GM19238 (cell line): ENCODE measurements at regions not wholly inside any gene's neighbourhood (a gene's known extent, or its start where the extent isn't known, plus 50 kb on each side); places are given as distances from the start of the nearest gene placed in this dataset.

ENCODE experiments used
- DNase-seq: peaks from one replicate; pipeline ENCODE4 v3.0.0; 2011; ENCODE audit warnings: low spot score; ENCODE audit not compliant: insufficient read length

DNA sequence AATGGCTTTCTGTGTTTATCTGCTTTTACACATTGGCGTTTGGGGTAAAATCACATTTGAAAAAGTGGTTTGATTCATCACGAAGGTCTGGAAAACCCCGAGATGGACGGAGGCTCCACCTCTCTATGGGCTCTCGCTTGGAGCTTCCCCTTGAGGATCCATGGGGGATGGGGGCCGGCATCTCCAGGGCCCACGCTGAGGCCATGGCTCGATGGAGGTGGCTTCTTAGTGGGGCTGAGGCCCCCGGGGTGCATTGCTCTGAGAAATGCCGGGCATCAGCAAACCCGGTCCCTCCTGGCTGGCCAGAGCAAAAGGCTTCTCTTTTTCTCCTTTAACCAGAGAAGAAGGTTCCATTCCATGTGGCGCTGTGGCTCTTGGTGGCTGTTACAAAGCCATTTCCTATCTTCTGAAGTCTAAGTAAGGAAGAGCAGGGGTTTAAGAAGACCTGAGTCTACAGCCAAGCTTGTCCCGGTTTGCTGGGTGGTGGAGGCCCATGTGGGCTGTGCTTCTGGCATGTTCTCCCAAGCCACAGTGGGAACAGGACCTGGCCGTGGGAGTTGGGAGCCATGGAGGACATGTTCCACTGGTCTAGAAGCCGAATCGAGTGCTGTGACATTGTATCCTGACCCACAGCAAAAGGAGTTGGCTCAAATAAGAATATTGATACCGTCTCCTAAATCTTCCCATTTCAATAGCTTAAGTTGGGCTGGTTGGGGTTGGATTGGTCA is 243.5 kb upstream of the PITRM1 start:
- no peak for DNase-seq

DNA sequence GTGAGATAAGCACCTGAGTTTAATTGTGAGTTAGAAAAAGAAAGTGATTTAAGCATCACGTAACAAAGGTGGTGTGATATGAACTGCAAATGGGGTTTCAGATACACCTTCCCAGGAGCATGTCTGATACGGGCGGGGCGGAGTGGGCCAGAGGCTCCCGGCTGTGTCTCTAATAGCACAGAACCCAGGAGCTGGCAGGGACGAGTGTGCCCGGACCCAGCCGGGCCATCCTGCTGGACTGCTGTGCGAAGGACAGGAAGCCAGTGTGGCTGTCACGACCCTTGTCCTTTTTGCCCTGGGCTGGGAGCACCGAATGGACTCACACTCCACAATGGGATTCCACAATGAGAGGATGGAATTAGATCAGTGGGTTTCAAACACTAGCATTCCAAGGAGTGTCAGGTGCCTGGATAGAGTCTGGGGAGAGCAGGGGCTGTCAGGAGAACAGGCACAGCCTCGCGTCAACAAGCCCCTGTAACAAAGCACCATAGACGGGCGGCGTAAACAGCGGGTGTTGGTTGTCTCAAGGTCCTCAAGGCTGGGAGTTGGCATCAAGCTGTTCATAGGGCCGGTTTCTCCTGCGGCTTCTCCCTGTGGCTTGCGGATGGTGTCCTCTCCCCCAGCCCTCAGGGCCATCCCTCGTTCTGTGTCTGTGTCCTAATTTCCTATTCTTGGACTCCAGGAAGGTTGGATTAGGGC is 242.6 kb upstream of the PITRM1 start:
- DNase-seq = no peak

DNA sequence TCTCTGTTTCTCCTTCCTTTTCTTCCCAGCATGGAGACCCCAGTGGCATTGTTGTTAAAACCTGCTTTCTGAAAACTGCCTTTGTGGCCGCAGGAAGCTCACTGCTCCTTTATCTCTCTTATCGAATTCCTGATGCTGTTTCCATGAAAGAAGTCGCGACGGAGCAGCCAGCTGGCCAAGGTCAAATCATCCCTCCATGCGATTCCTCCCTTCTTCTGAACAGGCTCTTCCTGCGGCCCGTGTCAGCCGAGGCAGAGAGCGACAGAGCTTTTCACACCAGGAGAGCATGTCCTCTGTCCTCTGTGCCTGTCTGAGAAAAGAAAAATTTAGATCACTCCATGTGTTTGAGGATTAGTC is 242.1 kb upstream of the PITRM1 start:
- no peak for DNase-seq

DNA sequence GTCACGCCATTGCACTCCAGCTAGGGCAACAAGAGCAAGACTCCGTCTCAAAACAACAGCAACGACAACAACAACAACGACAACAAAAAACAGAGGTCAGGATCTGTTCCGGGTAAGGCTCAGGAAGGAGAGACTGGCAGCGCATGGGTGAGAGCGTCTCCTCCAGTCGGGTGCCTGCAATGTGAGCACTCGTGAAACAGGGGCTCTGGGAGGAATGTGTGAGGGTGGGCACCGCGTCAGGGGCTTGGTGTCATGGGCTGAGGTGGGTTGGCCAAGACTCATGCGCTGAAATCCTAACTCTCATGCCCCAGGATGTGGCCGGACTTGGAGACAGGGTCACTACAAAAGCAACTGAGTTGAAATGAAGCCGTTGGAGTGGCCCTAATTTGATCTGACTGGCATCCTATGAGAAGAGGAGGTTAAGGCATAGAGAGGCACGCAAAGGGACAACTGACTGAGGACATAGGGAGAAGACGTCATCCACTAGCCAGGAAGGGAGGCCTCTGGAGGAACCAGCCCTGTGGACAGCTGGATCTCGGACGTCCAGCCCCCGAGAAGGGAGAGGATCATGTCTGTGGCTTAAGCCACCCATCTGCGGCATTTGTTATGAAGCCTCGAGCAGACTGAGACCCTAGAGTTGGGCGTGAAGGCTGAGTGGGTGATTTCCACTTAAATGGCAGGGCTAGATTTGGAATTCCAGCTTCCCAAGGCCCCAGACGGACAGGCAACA is 241.5 kb upstream of the PITRM1 start:
- DNase-seq = no peak

DNA sequence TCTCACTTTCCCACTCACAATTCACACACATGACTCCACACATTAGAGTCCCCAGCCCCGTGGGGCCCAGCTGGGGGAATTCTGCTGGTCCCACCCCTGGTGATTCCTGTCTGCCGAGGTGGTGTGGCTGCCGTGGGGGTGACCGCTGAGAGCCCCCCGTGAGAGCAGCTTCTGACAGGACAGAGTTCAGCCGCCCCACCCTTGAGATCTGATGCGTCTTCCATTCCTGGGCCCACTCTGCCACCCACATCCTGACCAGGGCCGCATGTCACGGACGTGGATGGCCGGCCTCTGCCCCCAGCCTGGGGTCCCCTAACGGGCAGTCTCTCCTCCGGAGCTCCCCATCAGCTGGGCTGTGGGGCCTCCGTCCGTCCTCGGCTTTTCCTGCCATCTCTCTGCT is 240.1 kb upstream of the PITRM1 start:
- no peak for DNase-seq

DNA sequence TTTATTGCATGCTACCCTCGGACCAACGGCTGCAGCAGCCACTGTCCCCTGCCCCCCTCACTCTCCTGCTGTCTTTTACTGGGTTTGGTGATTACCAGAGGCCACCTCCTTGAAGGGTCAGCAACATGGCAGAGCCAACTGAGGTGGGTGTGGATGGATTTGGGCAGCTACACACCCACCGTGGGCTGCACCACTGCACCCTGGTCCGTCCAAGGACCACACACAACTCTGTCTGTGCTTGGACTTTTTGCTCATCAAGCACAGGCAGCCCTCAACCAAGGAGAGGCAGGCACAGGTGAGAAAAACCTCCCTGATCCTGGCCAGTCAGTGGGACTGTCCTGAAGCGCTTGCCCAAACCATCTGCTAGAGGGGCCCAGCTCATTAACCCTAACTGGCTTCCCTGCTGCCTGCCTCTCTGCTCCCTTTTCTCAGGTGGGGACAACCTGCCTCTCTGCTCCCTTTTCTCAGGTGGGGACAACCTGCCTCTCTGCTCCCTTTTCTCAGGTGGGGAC is 239.5 kb upstream of the PITRM1 start:
- DNase-seq = no peak

DNA sequence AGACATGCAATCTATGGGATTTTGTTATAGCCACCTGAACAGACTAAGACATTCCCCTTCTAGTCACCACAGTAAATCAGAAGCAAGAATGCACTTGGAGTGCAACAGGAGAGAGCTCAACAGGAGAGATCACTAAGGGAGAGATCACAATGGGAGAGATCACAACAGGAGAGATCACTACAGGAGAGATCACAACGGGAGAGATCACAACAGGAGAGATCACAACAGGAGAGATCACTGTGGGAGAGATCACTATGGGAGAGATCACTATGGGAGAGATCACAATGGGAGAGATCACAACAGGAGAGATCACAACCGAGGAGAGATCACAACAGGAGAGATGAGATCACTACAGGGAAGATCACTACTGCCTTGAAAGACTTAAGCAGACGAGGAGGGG is 238.5 kb upstream of the PITRM1 start:
- DNase-seq = no peak

DNA sequence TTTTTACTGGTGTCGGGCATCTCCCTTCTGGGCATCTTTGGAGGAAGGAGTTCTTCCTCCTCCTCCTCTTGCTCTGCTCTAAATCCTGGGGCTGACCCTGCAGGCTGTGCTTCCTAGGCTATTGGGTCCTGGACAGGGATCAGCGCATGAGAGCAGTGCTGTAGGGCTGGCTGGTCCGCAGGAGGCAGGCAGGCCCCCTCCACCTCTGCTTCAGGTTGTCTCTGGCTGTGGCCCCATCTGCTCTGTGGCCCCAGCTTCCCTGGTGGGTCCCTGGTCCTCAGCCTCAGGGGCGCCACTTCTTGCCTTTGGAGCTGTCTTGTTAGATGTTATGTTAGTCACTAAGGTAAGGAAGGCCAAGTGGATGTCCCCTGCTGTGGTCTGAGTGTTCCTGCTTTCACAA is 237.3 kb upstream of the PITRM1 start:
- no peak for DNase-seq

DNA sequence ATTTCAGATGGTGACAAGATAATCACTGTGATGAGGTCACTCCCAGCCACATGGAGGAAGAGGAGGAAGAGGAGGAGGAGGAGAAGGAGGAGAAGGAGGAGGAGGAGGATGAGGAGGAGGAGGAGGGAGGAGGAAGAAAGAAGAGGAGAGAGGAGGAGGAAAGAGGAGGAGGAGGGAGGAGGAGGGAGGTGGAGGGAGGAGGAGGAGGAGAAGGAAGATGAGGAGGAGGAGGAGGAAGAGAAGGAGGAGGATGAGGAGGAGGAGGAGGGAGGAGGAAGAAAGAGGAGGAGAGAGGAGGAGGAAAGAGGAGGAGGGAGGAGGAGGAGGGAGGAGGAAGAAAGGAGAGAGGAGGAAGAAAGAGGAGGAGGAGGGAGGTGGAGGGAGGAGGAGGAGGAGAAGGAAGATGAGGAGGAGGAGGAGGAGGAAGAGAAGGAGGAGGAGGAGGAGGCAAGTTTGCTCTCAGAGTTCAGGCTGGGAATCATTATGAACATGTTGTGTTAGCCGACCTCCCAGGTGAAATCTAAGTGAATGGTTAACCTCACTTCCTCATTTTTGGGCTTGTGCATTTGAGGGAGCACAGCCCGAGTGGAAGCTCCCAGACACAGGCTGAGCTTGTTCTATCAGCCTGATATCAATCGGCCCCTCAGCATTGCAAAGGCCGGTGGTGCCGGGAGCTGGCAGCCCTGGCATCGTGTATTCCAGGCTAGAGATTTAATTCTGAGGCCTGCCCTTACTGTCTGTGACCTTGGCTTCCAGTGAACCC is 236.2 kb upstream of the PITRM1 start:
- DNase-seq = no peak

DNA sequence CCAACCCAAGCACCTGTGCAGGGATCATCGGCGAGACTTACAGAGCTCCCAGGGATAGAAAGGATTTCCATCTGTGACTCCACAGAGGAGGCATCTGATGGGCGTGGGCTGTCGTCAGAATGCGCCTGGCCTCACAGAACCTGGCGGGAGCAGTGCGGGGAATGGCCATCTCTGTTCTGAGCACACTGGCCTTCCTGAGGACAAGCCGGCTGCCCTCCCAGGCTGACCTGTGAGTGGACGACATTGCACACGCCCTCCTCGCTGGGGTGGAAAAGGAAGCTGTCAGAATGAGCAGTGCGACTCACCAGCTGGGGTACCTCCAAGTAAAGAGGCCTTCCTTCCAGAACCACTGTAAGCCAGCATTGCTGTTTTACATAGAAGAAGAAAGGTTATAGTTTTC is 234.6 kb upstream of the PITRM1 start:
- no peak for DNase-seq

DNA sequence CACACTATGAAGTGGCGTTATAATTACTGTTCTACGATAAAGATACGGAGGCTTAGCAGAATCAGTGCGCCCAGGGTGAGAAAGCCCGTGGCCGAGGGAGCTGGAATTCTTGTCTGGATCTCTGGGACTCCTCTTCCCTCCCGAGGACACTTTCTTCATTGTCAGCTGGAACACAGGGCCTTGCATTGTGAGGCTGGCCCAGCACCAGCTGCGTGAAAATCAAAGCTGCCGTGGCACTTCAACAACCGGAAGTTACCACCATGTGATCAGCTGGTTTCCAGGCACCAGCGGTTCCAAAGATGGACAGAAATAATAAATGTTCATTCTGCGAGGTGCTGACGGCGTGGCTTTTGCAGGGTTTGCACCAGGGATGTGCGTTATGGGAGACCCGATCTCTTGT is 234.0 kb upstream of the PITRM1 start:
- DNase-seq = no peak

DNA sequence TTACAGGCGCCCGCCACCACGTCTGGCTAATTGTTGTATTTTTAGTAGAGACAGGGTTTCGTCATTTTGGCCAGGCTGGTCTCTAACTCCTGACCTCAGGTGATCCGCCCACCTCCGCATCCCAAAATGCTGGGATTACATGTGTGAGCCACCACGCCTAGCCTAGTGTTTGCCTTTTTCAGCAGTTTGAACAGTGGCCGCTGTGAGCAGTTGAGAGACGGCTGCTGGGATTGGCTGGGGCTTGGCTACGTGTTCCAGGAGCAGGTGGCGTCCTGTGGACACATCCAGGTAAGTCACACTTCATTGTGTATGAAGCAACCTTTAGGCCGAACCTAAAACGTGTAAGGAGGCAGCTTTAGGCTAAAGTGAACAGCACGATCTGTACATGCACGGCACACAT is 231.8 kb upstream of the PITRM1 start:
- DNase-seq = no peak

DNA sequence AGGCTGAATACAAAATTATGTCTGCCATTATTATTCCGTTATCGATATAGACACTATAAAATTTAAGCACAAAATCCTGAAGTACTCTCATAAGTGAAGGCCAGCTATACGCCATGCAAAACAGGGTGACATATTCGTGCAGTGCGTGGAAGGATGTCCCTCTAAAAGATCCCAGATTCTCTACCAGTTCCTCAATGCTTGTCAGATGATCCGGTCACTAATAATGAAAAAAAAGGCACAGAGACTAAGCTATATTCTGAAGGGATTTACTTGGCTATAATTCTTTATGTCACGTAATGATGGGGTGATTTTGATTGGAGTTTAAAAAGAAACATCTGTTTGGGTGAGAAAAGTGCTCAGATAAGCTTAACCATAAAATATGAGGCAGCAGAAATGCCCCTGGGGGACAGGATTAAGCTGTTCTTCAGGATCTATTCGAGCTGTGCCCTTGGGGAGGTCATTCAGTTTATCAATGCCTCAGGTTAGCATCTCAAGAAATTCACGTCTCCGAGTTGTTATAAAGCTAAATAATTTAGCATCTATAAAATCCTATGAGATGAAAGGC is 229.7 kb upstream of the PITRM1 start:
- no peak for DNase-seq

DNA sequence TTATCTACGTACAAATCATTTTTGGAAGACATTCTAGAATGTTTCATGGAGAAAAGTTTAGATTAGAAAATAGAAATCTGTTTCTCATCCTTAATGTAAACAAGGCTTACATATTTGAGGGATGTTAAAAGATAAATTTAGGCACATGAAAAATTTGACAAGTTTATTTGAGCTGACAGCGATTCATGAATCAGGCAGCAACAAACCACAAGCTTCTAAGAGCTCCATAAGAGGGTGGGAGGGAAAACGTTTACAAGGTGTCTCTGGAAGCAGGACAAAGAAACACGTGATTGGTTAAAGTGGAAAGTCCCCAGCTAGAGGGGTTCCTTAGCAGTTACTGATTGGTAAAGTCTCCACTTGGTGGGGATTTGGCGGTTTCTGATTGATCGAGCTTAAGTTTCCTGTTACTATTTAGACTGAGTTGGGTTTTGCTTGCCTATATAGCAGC is 228.9 kb upstream of the PITRM1 start:
- DNase-seq = no peak

DNA sequence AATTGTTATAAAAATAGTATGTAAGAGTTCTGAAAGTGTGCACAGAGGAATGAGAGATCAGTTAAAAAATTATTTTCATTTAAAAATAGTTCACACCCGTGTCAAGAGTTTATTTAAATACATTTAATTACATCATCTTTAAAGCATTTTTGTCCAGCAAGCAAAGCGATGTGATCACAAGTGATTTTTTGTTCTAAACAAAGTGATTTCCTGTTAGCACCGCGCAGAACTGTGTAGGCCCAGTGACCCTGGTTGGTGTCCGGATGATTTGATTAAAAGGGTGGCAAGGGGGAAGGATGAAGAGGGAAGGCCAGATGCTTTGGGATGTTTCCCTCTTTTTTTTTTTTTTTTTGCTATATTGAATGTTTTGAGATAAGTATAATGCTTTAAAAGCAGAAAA is 227.8 kb upstream of the PITRM1 start:
- DNase-seq = no peak

DNA sequence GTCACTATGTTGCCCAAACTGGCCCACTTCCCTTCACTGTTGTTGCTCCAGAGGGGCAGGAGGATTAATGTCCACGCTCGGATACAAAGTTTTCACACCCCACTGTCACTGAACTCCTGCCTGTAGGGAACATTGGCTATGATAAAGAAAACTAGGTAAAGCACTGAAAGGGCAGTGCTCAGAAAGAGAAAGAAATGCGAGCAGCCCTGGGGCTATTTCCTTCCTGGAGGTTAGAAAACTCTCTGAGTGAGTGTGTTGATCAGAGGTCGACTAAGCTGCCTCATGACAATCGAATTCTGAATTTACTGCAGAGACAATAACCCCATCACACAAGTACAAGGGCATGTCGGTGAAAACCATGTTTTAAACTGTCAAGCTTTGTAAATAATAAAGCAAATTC is 227.2 kb upstream of the PITRM1 start:
- no peak for DNase-seq

DNA sequence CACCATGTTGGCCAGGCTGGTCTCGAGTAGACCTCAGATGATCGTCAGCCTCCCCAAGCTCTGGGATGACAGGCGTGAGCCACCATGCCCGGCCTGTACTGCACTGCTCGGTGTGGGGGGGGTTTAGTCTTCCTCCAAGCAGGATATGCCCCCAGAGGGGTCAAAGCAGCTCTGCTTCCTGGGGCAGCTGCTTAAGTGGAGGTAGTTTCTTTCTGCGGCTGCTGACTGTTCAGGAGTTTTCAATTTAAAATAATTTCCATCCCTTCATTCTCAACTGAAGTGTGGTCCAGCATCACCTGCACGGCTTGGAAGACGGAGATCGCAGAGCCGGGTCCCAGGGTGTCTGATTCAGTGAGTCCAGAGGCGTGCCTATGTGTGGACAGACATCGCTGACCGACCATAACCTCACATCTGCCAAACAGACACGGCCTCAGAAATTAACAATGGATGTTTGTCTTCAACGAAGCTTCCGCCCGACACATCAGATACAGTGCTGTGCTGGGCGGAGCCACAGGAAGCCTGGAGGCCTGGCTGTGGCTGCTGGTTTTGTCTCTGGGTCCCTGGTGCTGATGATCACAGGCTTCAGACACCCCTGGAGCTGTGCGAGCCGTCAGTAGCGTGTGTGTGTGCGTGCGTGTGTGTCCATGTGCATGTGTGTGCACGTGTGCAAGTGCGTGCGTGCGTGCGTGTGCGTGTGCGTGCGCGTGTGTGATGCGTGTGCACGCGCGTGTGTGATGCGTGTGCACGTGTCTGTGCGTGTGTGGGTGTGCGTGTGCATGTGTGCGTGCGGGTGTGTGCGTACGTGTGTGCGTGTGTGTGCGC is 226.5 kb upstream of the PITRM1 start:
- no peak for DNase-seq

DNA sequence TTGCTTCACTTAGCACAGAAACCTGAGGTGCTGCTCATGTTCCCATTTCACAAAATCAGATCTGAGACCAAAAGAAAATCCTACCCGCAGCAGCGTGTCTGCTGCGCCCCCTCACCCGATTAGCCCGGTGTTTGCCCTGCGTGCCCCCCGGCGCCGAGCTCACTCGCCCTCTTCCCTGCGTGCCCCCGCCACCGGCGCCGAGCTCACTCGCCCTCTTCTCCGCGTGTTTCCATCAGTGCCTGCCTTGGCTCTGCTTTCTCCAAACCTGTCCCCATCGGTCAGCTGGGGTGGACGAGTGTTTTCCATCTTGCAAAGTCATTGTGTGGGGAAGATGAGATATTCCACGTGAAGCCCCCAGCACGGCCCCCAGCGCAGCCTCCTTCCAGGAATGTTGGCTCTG is 225.3 kb upstream of the PITRM1 start:
- no peak for DNase-seq

DNA sequence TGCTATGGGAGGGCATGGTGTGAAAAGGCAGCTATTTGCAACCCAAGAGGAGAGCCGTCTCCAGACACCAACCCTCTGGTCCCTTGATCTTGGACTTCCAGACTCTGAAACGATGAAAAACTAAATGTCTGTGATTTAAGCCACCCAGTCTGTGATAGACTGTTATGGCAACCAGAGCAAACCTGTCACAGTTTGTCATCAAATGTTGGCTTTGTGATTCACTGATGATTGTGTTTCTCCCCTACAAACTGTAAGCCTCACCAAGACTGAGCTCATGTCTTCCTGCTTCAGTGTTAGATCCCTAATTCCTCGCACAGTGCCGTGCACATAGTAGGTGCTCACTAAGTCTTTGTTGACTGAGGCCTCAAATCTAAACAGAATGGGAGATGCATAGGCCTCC is 224.6 kb upstream of the PITRM1 start:
- DNase-seq = no peak

DNA sequence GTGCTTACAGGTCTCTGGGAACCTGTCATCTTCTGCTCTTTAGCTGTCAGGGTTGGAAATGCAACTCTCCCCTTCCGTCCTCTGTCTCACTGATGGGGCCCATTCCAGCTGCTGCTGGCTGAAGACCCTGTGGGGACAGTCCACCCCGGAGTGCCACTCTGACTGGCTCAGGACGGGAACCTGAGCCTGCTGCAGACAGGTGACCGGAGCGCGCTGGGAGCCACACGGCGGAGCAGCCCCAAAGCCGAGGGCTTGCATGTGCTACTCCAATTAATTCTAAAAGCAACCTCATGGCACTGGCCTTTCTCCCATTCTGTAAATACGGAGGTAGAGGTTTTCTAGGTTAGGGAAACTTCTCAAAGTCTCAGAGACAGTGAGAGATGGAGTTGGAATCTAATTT is 223.5 kb upstream of the PITRM1 start:
- no peak for DNase-seq

DNA sequence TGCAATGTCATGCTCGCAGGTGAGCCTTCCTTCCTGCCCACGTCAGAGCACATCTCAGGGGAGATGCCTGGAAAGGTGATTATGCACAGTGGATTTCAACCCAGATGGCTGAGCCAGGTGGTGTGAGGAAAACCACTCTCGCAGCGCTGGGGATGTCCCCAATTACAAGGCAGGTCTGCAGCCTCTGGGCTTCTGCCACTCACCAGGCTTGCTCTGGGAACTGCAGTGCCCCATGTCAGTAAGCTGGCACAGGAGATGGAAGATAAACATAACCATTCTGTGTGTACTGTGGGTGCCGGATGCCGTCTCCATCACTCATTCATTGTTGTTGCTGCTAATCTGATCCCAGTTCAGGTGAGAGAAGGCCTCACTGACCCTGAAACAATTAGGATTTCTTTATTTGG is 222.9 kb upstream of the PITRM1 start:
- no peak for DNase-seq
